Renal cortex interstitium (tissue), 11 donors: ENCODE measurements at regions not wholly inside any gene's neighbourhood (a gene's known extent, or its start where the extent isn't known, plus 50 kb on each side); places are given as distances from the start of the nearest gene placed in this dataset.

Experiments
- DNase-seq, 11 donors: peaks; one replicate each; pipeline ENCODE4 v3.0.0-alpha.2; 2013; ENCODE audit warnings: low read depth in 9 of 11, low spot score in 4 of 11; ENCODE audit errors: extremely low read depth in 1 of 11

DNA sequence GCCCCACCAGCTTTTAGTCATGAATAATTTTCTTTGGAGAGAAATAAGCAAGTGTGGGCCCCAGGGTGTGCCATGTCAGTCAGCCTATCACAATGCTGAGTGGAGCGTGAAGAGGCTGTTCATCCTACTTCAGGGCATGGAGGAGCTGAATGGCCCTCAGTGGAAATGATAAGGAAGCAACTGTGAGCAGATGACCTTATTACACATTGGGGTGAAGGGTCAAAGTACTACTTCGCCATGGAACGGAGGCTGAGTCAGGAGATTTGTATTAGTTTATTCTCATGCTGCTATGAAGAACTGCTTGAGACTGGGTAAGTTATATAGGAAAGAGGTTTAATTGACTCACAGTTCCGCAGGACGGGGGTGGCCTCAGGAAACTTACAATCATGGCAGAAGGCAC, 231.0 kb upstream of the ADAMTS16 start:
- DNase-seq = no peak

DNA sequence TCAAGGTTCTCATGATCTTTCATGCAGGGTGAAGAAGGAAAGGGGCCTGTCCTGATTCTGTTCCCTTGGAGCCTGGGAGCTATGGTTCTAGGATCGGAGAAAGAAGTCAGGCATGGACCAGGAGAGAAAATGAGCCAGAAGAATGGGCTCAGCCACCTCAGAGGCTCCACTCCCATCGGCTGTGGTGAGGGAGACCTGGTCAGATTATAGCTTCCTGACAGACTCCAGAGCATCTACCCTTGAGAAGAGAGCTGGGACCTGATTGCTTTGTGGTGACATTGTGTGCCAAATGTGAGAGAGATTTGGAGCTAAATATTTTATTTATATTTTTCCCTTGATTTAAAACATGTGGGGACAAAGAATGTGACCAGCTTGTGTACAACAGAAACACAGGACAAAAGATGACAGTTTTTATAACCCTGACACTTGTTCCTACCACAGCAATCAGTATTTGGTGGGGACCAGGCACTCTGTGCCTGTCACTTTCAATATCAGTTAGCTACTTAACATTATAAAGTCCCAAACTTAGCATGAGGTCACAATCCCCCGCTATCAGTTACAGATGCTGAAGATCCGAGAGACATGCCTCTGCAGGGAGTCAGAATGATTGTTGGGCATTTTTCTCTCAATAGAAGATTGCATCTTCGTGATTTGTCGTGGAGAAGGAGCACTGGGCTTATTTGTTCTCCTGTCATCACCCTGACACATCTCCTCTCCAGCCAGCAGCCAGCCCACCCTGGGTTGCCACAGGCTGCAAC, 228.3 kb upstream of the ADAMTS16 start:
- DNase-seq = no peak

- no peak for DNase-seq
Measured at GRCh38 chr5:4921929-4922328, 218.2 kb upstream of the ADAMTS16 start.

DNA sequence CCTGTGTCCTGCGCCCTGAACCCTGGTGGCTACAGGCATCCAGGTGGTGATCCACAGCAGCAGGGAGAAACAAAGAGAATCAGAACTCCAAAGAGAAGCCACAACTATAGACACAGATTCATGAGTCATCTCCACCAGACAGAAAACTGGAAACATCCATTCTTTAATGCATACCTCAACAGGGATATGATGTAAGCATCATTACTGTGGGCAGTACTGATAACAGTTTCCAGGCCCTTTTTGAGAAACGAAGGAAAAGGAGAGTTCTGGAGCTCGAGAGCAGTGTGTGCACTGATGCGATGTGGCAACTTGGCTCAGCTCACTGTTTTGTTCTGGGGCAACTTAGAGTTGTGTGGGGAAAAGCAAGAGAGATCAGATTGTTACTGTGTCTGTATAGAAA, 215.6 kb upstream of the ADAMTS16 start:
- DNase-seq = no peak

DNA sequence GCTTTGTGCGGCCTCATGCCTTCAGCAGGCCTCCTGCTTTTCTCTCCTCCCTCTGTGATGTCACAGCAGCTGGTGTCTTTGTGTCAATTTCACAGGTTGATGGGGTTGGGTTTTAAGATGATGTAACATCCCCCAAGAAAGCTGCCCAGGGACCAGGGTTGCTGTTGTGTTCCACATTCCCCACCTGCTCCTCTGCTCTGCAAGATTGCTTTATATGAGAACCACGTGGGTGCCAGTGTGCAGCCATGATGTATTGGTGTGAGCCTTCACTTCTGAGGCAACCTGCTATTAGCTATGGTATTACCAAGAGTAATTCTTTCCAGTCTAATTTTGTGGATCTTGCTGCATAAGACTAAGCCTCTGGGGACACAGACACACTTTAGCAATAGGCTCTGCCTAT, 213.0 kb upstream of the ADAMTS16 start:
- no peak for DNase-seq

- DNase-seq = no peak
Measured at GRCh38 chr5:4928409-4928808, 211.7 kb upstream of the ADAMTS16 start.

GRCh38 chr5:4929092-4929655, 211.0 kb upstream of the ADAMTS16 start:
- DNase-seq = no peak

DNA sequence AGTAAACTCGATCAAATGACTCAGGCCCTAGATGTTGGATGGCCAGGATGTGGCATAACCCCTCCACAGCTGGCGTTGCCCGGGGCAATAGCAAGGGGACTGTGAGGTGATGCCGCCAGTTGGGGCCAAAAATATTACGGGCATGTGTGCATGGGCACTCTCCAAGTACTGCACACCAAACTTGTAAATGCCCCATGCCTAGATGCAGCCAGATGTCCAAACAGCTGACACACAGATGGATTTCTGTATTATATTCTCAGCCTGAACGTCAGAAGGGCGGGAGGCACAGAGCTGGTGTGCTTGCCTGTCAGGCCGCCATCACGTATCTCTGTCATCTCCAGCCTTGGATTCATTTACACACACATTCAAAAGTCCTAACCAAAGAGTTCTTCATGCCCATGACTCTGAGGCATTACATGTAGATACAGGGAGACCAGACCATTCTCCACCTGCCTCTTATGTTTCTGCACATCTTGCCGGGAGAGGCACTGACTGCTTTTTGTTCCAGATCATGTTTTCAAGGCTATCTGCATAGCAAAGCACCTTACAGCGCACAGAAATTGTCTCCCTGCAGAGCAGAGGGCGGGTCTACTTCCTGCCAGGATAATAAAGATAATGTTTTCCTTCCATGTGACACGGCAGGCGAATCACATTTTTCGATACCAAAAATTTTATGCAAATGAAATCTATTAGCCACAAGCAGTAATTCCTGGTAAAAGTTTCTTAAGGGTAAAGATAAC, 200.9 kb upstream of the ADAMTS16 start:
- no peak for DNase-seq

GRCh38 chr5:4941161-4941560, 199.0 kb upstream of the ADAMTS16 start:
- no peak for DNase-seq

DNA sequence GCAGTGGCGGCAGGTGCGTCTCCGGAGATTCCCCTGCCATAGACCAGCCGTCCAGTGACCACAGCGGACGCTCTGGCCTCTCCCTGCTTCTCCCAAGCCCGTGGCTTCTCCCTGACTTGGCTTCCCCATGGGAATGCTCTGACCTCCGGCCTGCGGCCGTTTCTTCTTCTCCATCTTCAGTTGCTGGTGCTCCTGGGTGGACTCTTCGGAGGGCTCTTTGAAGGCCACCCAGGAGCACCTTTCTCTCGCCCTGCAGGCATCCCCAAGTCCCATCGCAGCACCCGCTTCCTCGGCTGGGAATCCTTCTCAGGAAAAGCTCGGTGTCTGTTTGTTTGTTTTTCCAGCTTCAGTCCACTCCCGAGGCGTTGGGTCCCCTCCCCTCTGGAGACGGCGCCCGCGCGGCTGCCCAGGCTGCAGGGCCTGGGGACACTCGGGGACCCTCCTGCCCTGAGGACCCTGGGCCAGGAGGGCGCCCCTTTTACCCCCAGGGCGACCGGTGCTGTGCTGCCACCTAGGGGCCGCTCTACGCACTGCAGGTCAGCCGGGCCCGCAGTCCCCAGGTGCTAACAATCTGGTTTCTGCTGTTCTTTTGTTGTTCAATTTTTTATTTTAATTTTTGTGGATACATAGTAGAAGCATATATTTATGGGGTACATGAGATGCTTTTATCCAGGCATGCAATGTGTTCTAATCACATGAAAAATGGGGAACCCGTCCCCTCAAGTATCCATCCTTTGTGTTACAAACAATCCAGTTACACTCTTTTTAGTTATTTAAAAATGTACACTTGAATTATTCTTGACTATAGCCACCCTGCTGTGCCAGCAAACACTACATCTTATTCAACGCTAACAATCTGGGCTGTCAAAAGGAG, 197.9 kb upstream of the ADAMTS16 start:
- peak in 2 of 11 donors; percentile 4 to 6 for DNase-seq

DNA sequence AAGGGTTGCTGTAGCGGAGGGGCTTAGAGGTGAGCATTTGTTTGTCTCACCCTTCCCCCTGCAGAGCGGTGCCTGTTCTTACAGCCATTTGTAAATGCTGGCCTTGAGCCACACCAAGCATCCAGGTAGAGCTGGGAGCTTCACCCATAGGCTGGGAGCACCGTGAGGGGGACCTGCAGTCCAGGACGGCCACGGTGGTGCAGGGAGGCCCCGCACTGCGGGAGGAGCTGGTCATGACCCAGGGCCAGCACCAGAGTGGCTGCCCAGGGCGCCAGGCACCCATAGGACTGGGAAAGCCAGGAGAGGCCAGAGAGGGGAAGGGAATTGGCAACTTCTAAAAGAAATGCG, 197.3 kb upstream of the ADAMTS16 start:
- DNase-seq = no peak

DNA sequence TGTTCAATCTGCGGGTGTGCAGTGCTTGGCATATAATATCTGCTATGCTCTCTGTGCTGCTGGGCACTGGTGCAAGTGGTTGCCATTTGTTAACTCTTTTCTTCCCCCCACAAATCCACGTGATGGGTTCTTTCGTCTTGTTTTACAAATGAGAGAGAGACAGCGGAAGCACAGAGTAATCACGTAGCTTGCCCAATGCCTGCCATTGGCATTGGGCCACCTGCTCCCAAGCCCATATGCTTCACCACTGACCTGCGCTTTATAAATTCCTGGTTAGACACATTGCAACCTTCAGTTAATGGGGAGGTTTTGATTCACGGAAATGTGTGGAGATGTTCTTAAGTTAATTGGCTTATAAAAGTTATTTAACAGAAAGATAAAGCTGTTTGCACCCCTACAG, 194.8 kb upstream of the ADAMTS16 start:
- no peak for DNase-seq

- no peak for DNase-seq
Measured at GRCh38 chr5:4947106-4947505, 193.0 kb upstream of the ADAMTS16 start.

GRCh38 chr5:4947893-4948536, 192.1 kb upstream of the ADAMTS16 start:
- no peak for DNase-seq

- no peak for DNase-seq
Measured at GRCh38 chr5:4949108-4949507, 191.0 kb upstream of the ADAMTS16 start.

- DNase-seq = no peak
Measured at GRCh38 chr5:4953576-4953975, 186.6 kb upstream of the ADAMTS16 start.

DNA sequence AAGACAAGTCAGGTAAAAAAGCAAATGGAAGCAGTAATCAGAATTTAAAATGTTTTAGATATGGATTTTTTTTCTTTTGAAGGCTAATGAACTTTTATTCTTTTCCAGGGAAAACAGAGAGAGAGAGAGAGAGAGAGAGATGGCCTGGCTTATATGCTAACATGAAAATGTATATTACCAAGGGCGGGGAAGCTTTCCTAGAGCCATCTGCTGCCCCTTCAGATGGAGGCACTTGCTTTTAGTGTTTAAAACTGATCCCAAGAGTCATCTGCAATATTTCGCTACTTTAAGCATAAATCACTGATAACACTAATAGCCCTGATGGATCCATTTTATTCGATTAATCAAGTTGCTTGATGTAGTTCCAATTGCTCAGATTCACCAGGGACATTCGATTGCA, 186.1 kb upstream of the ADAMTS16 start:
- no peak for DNase-seq

DNA sequence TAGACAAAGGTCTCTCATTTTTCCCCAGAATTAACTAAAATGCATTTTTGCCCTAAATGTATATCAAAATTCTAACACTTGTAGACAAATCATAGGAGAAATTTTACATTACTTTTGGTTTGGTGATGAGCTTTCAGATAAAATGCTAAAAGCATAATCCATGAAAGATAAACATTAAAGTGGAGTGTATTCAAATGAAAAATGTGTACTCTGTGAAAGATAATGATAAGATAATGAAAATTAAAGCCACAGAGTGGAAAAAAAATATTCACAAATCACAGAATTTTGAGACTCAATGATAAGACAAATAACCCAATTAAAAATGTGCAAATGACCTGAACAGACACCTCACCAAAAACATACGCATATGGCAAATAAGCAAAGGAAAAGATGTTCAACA, 176.9 kb upstream of the ADAMTS16 start:
- DNase-seq = no peak

DNA sequence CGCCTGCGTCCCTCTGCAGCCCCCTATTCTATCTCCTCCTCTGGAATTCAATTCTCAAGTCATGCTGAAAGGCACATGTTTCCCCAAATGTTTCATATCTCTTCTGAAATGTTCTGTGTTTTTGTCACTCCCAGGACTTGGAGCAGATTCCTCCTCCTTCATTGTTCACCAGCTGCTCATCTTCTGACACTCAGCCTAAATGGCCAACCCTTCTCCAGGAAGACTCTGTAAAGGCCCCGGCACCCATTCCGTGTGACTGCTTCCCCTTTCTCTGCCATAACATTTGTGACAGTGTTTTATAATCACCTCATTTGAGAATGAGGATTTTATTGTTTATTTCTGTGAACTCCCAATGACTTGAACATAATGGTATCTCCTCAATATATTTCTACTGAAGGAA, 170.8 kb upstream of the ADAMTS16 start:
- no peak for DNase-seq
